OCI-LY7 (cell line): ENCODE measurements at regions not wholly inside any gene's neighbourhood (a gene's known extent, or its start where the extent isn't known, plus 50 kb on each side); places are given as distances from the start of the nearest gene placed in this dataset.

ENCODE experiments used
- BruUV-seq: library from RNA; stranded (reverse); fragments of 400-500 nt; replicated peaks from 2 replicates; lab custom pipeline; 2021; lab: Mats Ljungman, UMichigan
- CTCF ChIA-PET: fragments of 300-600 bp; sonication (Branson Sonifier 250); formaldehyde crosslinking; loops from one replicate; lab custom pipeline; 2022; ENCODE audit warnings: antibody characterized with exemption; ENCODE audit not compliant: unreplicated experiment; lab: Charles Lee
- POLR2A ChIA-PET: fragments of 300-600 bp; sonication (Branson Sonifier 250); formaldehyde crosslinking; loops from one replicate; lab custom pipeline; 2022; ENCODE audit warnings: antibody characterized with exemption; lab: Charles Lee
- DNase-seq: peaks from one replicate; pipeline ENCODE4 v3.0.0-alpha.2; 2015; ENCODE audit warnings: low spot score
- H2AFZ ChIP-seq: fragments of 200-600 bp; sonication (generic), shearing (Covaris generic); 2 replicates; pipeline ENCODE4 v1.6.1; 2014; ENCODE audit warnings: mild to moderate bottlenecking, antibody characterized with exemption, low read length, moderate library complexity
- H3K27ac ChIP-seq: fragments of 200-600 bp; sonication (generic); 2 replicates; pipeline ENCODE4 v1.5.1; 2014; ENCODE audit warnings: mixed run types, low read depth, mild to moderate bottlenecking, moderate library complexity, low read length, inconsistent platforms; ENCODE audit not compliant: poor library complexity, severe bottlenecking
- H3K36me3 ChIP-seq: fragments of 200-600 bp; sonication (generic); 2 replicates; pipeline ENCODE4 v1.6.1; 2014; ENCODE audit warnings: mild to moderate bottlenecking, antibody characterized with exemption, low read length, moderate library complexity, mixed read lengths; ENCODE audit not compliant: insufficient read depth
- H3K4me1 ChIP-seq: fragments of 200-600 bp; sonication (generic); 2 replicates; pipeline ENCODE4 v1.5.1; 2014; ENCODE audit warnings: mild to moderate bottlenecking, low read length; ENCODE audit not compliant: insufficient read depth, poor library complexity, severe bottlenecking
- H3K4me2 ChIP-seq: fragments of 200-600 bp; sonication (generic); 2 replicates; pipeline ENCODE4 v1.6.1; 2014; ENCODE audit warnings: mild to moderate bottlenecking, low read length
- H3K4me3 ChIP-seq: fragments of 200-600 bp; sonication (generic); 2 replicates; pipeline ENCODE4 v1.5.1; 2014; ENCODE audit warnings: mild to moderate bottlenecking, low read depth, low read length; ENCODE audit not compliant: poor library complexity, severe bottlenecking
- H3K79me2 ChIP-seq: fragments of 200-600 bp; sonication (generic); 2 replicates; pipeline ENCODE4 v1.6.1; 2016; ENCODE audit warnings: low read depth, mild to moderate bottlenecking, low read length, moderate library complexity, mixed read lengths; ENCODE audit not compliant: insufficient read depth
- H3K9me2 ChIP-seq: fragments of 200-600 bp; sonication (generic); 2 replicates; pipeline ENCODE4 v1.6.1; 2016; ENCODE audit warnings: mild to moderate bottlenecking, low read length, mixed read lengths; ENCODE audit not compliant: insufficient read depth
- H3K9me3 ChIP-seq: fragments of 200-600 bp; sonication (generic); 2 replicates; pipeline ENCODE4 v1.6.1; 2014; ENCODE audit warnings: mild to moderate bottlenecking, mixed run types, low read length, mixed read lengths
- H4K20me1 ChIP-seq: fragments of 200-600 bp; sonication (generic); 2 replicates; pipeline ENCODE4 v1.6.1; 2014; ENCODE audit warnings: mild to moderate bottlenecking, antibody characterized with exemption, low read length, moderate library complexity, mixed read lengths; ENCODE audit not compliant: insufficient read depth
- CTCF ChIP-seq: fragments of 200-600 bp; sonication (generic); conservative IDR thresholded peaks from 2 replicates; pipeline ENCODE4 v1.5.1; 2014; ENCODE audit warnings: mild to moderate bottlenecking, antibody characterized with exemption, low read length, moderate library complexity, mixed read lengths
- EZH2phosphoT487 ChIP-seq: fragments of 200-600 bp; sonication (generic); IDR thresholded peaks from 2 replicates; pipeline ENCODE4 v1.6.1; 2018; ENCODE audit warnings: low read depth, borderline replicate concordance, mild to moderate bottlenecking, mixed run types, antibody characterized with exemption, low read length, moderate library complexity, mixed read lengths
- intact Hi-C: fragments of 100-400 bp; cut with micrococcal nuclease; formaldehyde crosslinking; loops from one replicate; pipeline ENCODE4 v1.10.0; 2022; ENCODE audit not compliant: unreplicated experiment

GRCh38 chr6:68296126-68296525 lies 339.0 kb upstream of the ADGRB3 start:
- no peaks in the 10 kb centered on the region for H3K9me3 ChIP-seq
- CTCF ChIA-PET: no interaction called here

GRCh38 chr6:68282646-68283045 lies 352.4 kb upstream of the ADGRB3 start:
- BruUV-seq: no TSS peak
- TF ChIP-seq EZH2phosphoT487 (no peak), CTCF (no peak)
- DNase-seq: no peak
- CTCF ChIA-PET: no interaction called here
- no peaks in the 10 kb centered on the region for H3K9me3 ChIP-seq
- no peak overlapping the region for H3K4me3 ChIP-seq
- no peak overlapping the region for H3K4me2 ChIP-seq
- no peaks in the 10 kb centered on the region for H3K9me2 ChIP-seq
- no peaks in the 10 kb centered on the region for H3K79me2 ChIP-seq
- H4K20me1 ChIP-seq: no peaks in the 10 kb centered on the region
- no peak overlapping the region for H2AFZ ChIP-seq
- POLR2A ChIA-PET: no interaction called here
- no peak overlapping the region for H3K27ac ChIP-seq
- H3K36me3 ChIP-seq: no peaks in the 10 kb centered on the region
- intact Hi-C loops: no loop called here
- no peaks in the 10 kb centered on the region for H3K4me1 ChIP-seq

More at GRCh38 chr6:68296126-68296525, 339.0 kb upstream of the ADGRB3 start:
- POLR2A ChIA-PET: no interaction called here
- BruUV-seq: no TSS peak
- Histone ChIP-seq H3K4me1 (no peaks in the 10 kb centered on the region), H3K4me2 (no peak overlapping the region), H3K79me2 (no peaks in the 10 kb centered on the region), H3K4me3 (no peak overlapping the region), H3K36me3 (no peaks in the 10 kb centered on the region), H3K9me2 (no peaks in the 10 kb centered on the region), H4K20me1 (no peaks in the 10 kb centered on the region), H2AFZ (no peak overlapping the region), H3K27ac (no peak overlapping the region)
- TF ChIP-seq CTCF: no peak
- TF ChIP-seq EZH2phosphoT487: no peak
- intact Hi-C loops: no loop called here
- no peak for DNase-seq

GRCh38 chr6:68279793-68280557 lies 355.1 kb upstream of the ADGRB3 start:
- DNase-seq: no peak
- BruUV-seq: no TSS peak
- TF ChIP-seq CTCF (no peak), EZH2phosphoT487 (no peak)
- Histone ChIP-seq H3K27ac (no peak overlapping the region), H3K9me2 (no peaks in the 10 kb centered on the region), H3K79me2 (no peaks in the 10 kb centered on the region), H4K20me1 (no peaks in the 10 kb centered on the region), H3K36me3 (no peaks in the 10 kb centered on the region), H3K9me3 (no peaks in the 10 kb centered on the region), H3K4me2 (no peak overlapping the region), H3K4me3 (no peak overlapping the region), H3K4me1 (no peaks in the 10 kb centered on the region), H2AFZ (no peak overlapping the region)
- CTCF ChIA-PET: no interaction called here
- POLR2A ChIA-PET: no interaction called here
- intact Hi-C loops: no loop called here
